Smooth muscle cell (in vitro differentiated cells): ENCODE measurements at regions not wholly inside any gene's neighbourhood (a gene's known extent, or its start where the extent isn't known, plus 50 kb on each side); places are given as distances from the start of the nearest gene placed in this dataset.

Source experiments
- DNase-seq: peaks from one replicate; lab custom pipeline; 2025; ENCODE audit not compliant: unreplicated experiment; lab: John Stamatoyannopoulos, UW
- H2AFZ ChIP-seq: fragments of 200-600 bp; sonication (generic); 2 replicates; pipeline ENCODE4 v1.6.0; 2016; ENCODE audit warnings: antibody characterized with exemption, low read depth, mild to moderate bottlenecking
- H3F3A ChIP-seq: fragments of 200-600 bp; sonication (generic); 2 replicates; pipeline ENCODE4 v1.6.0; 2017; ENCODE audit warnings: antibody characterized with exemption, low read depth
- H3K27ac ChIP-seq: fragments of 200-600 bp; sonication (generic); 2 replicates; pipeline ENCODE4 v1.5.1; 2016; ENCODE audit warnings: low read depth, mild to moderate bottlenecking
- H3K27me3 ChIP-seq: fragments of 200-600 bp; sonication (generic); 2 replicates; pipeline ENCODE4 v1.6.1; 2016; ENCODE audit warnings: low read depth, mild to moderate bottlenecking
- H3K36me3 ChIP-seq: fragments of 200-600 bp; sonication (generic); 2 replicates; pipeline ENCODE4 v1.5.1; 2016; ENCODE audit warnings: low read depth
- H3K4me1 ChIP-seq: fragments of 200-600 bp; sonication (generic); 2 replicates; pipeline ENCODE4 v1.5.1; 2016; ENCODE audit warnings: low read depth
- H3K4me2 ChIP-seq: fragments of 200-600 bp; sonication (generic); 2 replicates; pipeline ENCODE4 v1.6.0; 2016; ENCODE audit warnings: mild to moderate bottlenecking
- H3K4me3 ChIP-seq: fragments of 200-600 bp; sonication (generic); 2 replicates; pipeline ENCODE4 v1.5.1; 2016; ENCODE audit warnings: mild to moderate bottlenecking
- H3K79me2 ChIP-seq: fragments of 200-600 bp; sonication (generic); 2 replicates; pipeline ENCODE4 v1.6.0; 2016; ENCODE audit warnings: low read depth, mild to moderate bottlenecking
- H3K9ac ChIP-seq: fragments of 200-600 bp; sonication (generic); 2 replicates; pipeline ENCODE4 v1.6.0; 2016; ENCODE audit warnings: low read depth
- H3K9me3 ChIP-seq: fragments of 200-600 bp; sonication (generic); replicated peaks from 2 replicates; pipeline ENCODE4 v1.5.1; 2016; ENCODE audit warnings: low read depth
- H4K20me1 ChIP-seq: fragments of 200-600 bp; sonication (generic); 2 replicates; pipeline ENCODE4 v1.6.0; 2016; ENCODE audit warnings: low read depth
- CTCF ChIP-seq: fragments of 200-600 bp; sonication (generic); IDR thresholded peaks from 2 replicates; pipeline ENCODE4 v1.5.1; 2017; ENCODE audit warnings: borderline replicate concordance, mild to moderate bottlenecking, antibody characterized with exemption; ENCODE audit not compliant: insufficient read depth, poor library complexity, severe bottlenecking
- WGBS: methylation state at CpG from one replicate; pipeline ENCODE4 v1.1.7; 2016; ENCODE audit warnings: low lambda C conversion rate; 5-methylcytosine and 5-hydroxymethylcytosine counted together

GRCh38 chr3:80978216-80978969, 783.1 kb downstream of the GBE1 start:
- H2AFZ ChIP-seq, result no peak overlapping the region
- no peak overlapping the region for H3K4me2 ChIP-seq
- no peaks in the 10 kb centered on the region for H3K9me3 ChIP-seq
- H3K27me3 ChIP-seq, result no peaks in the 10 kb centered on the region
- no peak for DNase-seq
- H3K27ac ChIP-seq, result no peak overlapping the region
- no peaks in the 10 kb centered on the region for H3K4me1 ChIP-seq
- H3K4me3 ChIP-seq, result no peak overlapping the region
- H4K20me1 ChIP-seq, result no peaks in the 10 kb centered on the region
- H3K79me2 ChIP-seq, result no peaks in the 10 kb centered on the region
- H3K9ac ChIP-seq, result no peak overlapping the region
- no peak for TF ChIP-seq CTCF
- no peaks in the 10 kb centered on the region for H3K36me3 ChIP-seq
- H3F3A ChIP-seq, result no peaks in the 10 kb centered on the region
- WGBS, result 78% methylated on average over 4 of the region's 4 CpGs

GRCh38 chr3:80970292-80970691, 791.2 kb downstream of the GBE1 start:
- Histone ChIP-seq H4K20me1 (no peaks in the 10 kb centered on the region), H3K27me3 (no peaks in the 10 kb centered on the region), H3K4me2 (no peak overlapping the region), H3K4me3 (no peak overlapping the region), H3F3A (no peaks in the 10 kb centered on the region), H2AFZ (no peak overlapping the region), H3K27ac (no peak overlapping the region), H3K9ac (no peak overlapping the region), H3K9me3 (no peaks in the 10 kb centered on the region), H3K4me1 (no peaks in the 10 kb centered on the region), H3K79me2 (no peaks in the 10 kb centered on the region), H3K36me3 (no peaks in the 10 kb centered on the region)
- 85% methylated on average over 1 of the region's 1 CpG for WGBS
- no peak for DNase-seq
- no peak for TF ChIP-seq CTCF

GRCh38 chr3:80929576-80929975, 831.9 kb downstream of the GBE1 start:
- H3F3A ChIP-seq, result no peaks in the 10 kb centered on the region
- H3K79me2 ChIP-seq, result no peaks in the 10 kb centered on the region
- no peaks in the 10 kb centered on the region for H3K9me3 ChIP-seq
- H3K4me2 ChIP-seq, result no peak overlapping the region
- no peak for TF ChIP-seq CTCF
- no peaks in the 10 kb centered on the region for H3K36me3 ChIP-seq
- H2AFZ ChIP-seq, result no peak overlapping the region
- H3K4me1 ChIP-seq, result no peaks in the 10 kb centered on the region
- no peaks in the 10 kb centered on the region for H3K27me3 ChIP-seq
- no peak overlapping the region for H3K27ac ChIP-seq
- no peak overlapping the region for H3K4me3 ChIP-seq
- no peaks in the 10 kb centered on the region for H4K20me1 ChIP-seq
- no peak for DNase-seq
- no peak overlapping the region for H3K9ac ChIP-seq
- 91% methylated on average over 1 of the region's 1 CpG for WGBS

GRCh38 chr3:80914854-80915253, 846.6 kb downstream of the GBE1 start:
- H3K79me2 ChIP-seq, result no peaks in the 10 kb centered on the region
- no peak overlapping the region for H3K9ac ChIP-seq
- no peaks in the 10 kb centered on the region for H3F3A ChIP-seq
- no peak for TF ChIP-seq CTCF
- DNase-seq, result no peak
- no peaks in the 10 kb centered on the region for H3K36me3 ChIP-seq
- no peak overlapping the region for H2AFZ ChIP-seq
- WGBS, result 84% methylated on average over 4 of the region's 4 CpGs
- no peaks in the 10 kb centered on the region for H4K20me1 ChIP-seq
- H3K27me3 ChIP-seq, result no peaks in the 10 kb centered on the region
- H3K27ac ChIP-seq, result no peak overlapping the region
- H3K4me2 ChIP-seq, result no peak overlapping the region
- no peak overlapping the region for H3K4me3 ChIP-seq
- no peaks in the 10 kb centered on the region for H3K4me1 ChIP-seq
- H3K9me3 ChIP-seq, result no peaks in the 10 kb centered on the region
